NCI-H82 treated with DMSO at 0.1 percent for 48 hours (cell line): ENCODE measurements at regions not wholly inside any gene's neighbourhood (a gene's known extent, or its start where the extent isn't known, plus 50 kb on each side); places are given as distances from the start of the nearest gene placed in this dataset.
"Not testable (repeated sequence)": the region's sequence is repeated elsewhere in the genome, so short reads cannot be mapped to it uniquely, and the experiment has no call there.

Experiments
- DNase-seq: peaks from one replicate; lab custom pipeline; 2025; ENCODE audit not compliant: unreplicated experiment; lab: John Stamatoyannopoulos, UW

GRCh38 chr15:96974761-96975160 is 644.3 kb downstream of the NR2F2 start:
- no peak for DNase-seq

DNA sequence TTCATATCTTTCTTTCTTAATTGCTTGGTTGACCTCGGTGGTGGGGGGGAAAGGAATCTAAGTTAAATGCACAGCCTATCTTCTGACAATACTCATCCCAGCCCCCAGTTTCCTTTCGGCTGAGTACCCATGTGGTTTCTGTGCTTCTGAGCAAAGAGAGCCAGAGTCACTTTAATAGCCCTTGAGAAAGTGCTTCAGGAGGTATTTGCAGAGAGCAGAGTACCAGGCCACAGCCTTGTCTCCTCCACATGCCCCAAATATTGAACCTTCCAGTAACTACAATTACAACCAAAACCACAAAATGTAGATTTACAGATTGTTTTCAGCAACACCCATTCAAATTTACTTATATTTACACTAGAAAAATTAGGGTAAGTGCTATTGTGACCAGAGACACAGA is 647.4 kb downstream of the NR2F2 start:
- no peak for DNase-seq

GRCh38 chr15:96978937-96979473 is 648.5 kb downstream of the NR2F2 start:
- DNase-seq = no peak

DNA sequence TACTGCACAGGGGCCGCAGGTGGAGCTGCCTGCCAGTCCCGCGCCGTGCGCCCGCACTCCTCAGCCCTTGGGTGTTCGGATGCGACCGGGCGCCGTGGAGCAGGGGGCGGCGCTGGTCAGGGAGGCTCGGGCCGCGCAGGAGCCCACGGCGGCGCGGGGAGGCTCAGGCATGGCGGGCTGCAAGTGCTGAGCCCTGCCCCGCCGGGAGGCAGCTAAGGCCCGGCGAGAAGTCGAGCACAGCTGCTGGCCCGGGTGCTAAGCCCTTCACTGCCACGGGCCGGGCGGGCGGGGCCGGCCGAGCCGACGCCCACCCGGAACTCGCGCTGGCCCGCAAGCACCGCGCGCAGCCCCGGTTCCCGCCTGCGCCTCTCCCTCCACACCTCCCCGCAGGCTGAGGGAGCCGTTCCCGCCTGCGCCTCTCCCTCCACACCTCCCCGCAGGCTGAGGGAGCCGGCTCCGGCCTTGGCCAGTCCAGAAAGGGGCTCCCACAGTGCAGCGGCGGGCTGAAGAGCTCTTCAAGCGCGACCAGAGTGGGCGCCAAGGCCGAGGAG is 653.7 kb downstream of the NR2F2 start:
- DNase-seq = not testable (repeated sequence)

DNA sequence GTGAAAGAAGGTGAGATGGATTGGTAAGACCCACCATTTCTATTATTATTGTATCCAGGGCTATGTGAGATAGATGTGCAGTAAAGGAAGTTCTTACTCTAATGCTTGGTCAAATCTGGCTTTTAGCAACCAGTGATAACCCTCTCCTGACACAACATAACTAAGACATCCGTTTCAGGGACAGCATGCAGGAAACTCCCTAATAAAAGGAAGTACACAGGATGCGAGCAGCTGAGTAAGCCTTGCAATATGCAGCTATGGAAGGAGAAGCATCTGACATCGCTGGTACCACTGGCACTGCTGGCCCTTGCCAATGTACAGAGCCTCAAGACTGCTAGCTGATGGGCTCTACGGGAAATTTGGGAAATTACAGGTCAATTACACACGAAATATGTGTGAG is 662.3 kb downstream of the NR2F2 start:
- no peak for DNase-seq

DNA sequence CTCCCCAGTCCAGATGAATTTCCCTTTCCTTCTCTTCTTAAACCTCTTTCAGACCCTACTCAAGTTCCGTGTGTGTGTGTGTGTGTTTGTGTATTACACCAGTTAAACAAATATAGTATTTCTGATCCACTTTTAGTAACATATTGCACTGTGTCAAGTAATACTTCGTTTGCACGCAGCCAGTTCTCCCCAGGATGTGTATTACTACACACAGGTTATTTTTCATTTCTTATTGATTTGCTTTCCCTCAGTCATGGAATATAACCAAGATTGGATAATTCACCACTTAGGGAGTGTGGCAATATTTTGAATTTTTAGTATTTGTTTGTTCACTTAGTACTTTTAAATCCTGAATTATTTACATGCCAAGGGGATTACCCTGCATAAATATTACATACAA is 667.0 kb downstream of the NR2F2 start:
- DNase-seq = no peak

DNA sequence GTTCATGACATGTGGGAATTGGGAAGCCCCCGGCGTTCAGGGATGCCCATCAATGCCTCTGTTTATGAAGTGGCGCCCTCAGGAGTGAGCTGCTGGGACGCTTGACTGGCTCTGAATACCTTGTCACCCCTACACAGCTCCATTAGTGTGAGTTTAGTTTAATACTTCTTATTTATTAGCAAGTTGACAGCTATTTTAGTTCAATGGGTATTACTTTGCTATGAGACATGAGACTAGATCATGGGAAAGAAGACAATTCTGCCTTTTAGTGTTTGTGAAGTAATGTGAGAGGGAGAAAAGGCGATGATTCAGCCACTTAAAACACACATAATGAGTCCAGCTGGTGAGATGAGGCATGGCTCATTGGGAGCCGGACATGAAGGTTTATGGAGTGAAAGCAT is 678.5 kb downstream of the NR2F2 start:
- no peak for DNase-seq

- DNase-seq = no peak
Observed at GRCh38 chr15:97012986-97013385, 682.5 kb downstream of the NR2F2 start.

- no peak for DNase-seq
Observed at GRCh38 chr15:97013491-97013890, 683.0 kb downstream of the NR2F2 start.

- no peak for DNase-seq
Observed at GRCh38 chr15:97014001-97014400, 683.5 kb downstream of the NR2F2 start.

DNA sequence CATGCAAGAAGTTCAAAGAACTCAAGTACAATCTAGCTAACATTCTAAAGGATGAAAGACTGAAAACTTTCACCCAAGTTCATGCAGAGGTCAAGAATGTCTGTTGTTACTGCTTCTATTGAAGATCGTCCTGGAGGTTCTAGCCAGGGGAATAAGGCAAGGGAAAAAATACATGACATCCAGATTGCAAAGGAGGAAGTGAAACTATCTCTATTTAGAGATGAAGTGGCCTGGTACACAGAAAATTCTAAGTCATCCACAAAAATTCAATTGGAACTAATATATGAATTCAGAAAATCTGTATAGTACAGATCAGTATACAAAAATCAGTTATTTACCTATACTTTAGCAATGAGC is 693.0 kb downstream of the NR2F2 start:
- no peak for DNase-seq

DNA sequence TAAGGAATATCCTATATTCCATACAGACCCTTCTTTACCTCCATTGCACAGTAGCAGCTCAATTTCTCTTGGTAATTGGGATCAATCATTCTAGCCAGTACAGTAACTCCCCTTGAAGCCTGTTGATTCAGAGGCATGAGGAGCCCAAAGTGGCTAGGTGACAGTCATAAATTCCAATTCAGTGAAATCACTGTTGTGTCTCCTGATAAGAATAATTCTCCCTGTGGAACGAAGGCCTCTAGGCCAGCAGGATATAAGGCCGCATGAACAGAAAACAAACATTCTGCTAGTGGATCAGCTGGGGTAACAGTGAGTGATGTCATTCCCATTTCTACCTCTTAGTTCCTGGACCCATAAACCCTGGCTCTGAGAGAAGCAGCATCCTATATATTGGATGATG is 696.3 kb downstream of the NR2F2 start:
- DNase-seq = no peak

GRCh38 chr15:97027772-97028171 is 697.3 kb downstream of the NR2F2 start:
- no peak for DNase-seq

DNA sequence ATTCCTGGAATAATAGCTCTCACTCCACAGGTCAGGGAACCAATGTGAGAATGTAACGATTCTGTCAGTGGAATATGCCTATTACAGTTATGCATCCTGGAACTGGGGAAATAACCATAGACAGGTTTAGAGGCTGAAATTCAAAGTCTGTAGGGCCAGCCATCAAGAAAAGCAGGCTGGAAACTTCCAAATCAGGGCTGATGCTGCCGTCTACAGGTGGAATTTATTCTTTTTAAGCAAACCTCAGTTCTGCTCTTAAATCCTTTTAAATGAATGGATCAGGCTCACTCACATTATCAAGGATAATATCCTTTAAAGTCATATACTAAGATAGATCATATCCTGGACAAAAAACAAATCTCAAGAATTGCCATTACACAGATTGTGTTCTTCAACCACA is 699.8 kb downstream of the NR2F2 start:
- no peak for DNase-seq

GRCh38 chr15:97036301-97036700 is 705.8 kb downstream of the NR2F2 start:
- no peak for DNase-seq

DNA sequence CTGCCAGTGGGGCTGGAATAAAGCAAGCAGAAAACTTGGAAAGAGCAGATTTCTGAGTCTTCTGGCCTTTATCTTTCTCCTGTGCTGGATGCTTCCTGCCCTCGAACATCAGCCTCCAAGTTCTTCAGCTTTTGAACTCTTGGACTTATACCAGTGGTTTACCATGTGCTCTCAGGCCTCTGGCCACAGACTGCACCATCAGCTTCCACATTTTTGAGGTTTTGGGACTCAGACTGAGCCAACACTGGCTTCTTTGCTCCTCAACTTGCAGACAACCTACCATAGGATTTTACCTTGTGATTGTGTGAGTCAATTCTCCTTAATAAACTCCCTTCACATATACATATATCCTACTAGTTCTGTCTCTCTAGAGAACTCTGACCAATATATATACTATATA is 706.6 kb downstream of the NR2F2 start:
- DNase-seq = no peak

- no peak for DNase-seq
Observed at GRCh38 chr15:97045666-97046421, 715.3 kb downstream of the NR2F2 start.

- no peak for DNase-seq
Observed at GRCh38 chr15:97052513-97052912, 722.0 kb downstream of the NR2F2 start.

GRCh38 chr15:97053635-97054034 is 723.1 kb downstream of the NR2F2 start:
- DNase-seq = no peak

GRCh38 chr15:97057503-97057902 is 727.0 kb downstream of the NR2F2 start:
- no peak for DNase-seq

DNA sequence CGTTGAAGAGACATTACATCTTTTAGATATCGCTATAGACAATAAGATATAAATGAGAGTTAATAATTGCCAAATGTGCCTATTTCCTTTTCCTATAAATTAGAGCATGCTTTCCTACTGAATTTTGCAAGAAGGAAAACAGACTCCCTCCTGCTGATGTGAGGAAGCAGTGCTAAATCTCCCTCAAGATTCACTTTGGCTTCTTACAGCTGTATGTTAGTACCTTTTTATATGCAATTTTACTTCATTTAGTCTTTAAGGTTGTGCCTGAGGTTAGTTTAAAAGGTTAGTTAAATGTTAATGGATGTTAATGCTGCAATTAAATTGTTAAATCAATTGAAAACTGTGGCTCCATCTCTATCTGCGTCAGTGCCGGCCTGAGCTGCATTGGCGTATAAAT is 728.8 kb downstream of the NR2F2 start:
- no peak for DNase-seq

DNA sequence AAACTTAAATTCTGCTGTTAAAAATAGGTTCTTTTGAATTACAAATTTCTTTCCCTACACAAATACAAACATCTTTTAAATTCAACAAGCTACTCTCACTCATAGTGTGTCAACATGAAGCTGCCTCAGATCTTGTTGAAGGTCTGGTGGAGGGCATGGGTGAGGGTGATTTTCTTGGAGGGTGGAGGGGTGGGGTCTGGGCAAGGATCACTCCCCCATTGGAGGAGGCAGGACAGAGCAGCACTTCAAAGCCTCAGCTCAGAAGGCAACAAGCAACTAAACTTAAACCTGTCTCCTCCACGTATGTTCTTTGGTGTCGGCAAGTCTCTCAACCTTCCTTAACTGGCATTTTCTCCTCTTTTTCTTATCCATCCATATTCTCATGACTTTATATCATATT is 730.9 kb downstream of the NR2F2 start:
- DNase-seq = no peak

DNA sequence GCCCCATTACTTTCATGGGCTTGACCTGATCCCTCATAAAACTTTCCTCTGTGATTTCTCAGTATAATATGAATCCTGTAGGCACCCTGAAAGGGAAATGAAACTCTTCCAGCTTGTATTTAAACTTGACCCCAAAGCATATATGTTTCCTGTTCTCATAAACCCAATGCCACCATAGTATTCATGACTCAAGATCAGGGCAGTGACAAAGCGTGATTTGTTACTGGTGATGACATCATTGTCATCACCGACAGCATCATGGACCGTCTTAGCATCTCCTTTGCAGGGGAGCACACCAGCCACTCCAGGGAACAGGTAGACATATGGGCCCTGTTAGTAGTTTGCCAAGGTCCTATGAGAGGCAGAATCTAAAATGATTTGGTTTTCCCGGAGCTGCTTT is 741.2 kb downstream of the NR2F2 start:
- DNase-seq = no peak
